Activated CD8-positive, alpha-beta memory T cell treated with anti-CD3 and anti-CD28 coated beads, Interleukin-2, amount 50 U/mL, for 24 hours (primary cell): ENCODE measurements at regions not wholly inside any gene's neighbourhood (a gene's known extent, or its start where the extent isn't known, plus 50 kb on each side); places are given as distances from the start of the nearest gene placed in this dataset.

Experiments
- DNase-seq: peaks from one replicate; pipeline ENCODE4 v3.0.0-alpha.2; 2020; ENCODE audit errors: extremely low read depth

DNA sequence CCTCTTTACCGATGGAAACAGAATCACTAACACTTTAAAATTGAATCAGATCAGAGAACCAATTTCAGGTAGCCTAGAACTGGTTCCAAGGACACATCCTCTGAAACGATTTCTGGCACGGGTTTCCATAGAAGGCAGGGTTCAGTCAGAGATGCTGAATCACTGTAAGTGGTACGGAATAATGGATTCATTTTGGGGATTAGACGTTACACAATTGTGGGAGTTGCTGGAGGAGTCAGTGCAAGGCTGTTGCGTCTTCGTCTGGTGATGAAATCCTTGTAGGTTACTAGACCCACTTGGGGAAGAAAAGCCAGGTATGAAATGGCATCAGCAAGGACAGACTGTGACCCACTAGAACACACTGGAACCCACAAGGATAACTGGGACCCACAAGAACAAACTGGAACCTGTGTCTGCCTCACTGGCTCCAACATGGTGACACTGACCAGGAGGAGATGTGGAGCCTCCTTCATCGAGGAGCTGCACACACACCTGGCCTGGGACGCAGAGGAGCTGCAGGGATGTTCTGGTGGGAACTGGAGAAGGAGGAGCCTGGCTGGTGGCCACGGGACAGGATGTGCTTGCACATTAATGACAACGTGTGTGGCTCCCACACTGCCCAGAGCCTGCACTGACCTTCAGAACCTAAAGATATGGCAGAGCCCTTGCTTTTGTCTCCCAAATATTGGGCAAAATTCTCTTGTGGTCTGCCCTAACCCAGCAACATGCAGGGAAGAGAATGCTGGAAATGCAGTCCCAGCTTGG is 105.1 kb downstream of the TRAPPC11 start:
- DNase-seq: no peak

- no peak for DNase-seq
These were observed 106.3 kb downstream of the TRAPPC11 start for GRCh38 chr4:183765251-183765911.

DNA sequence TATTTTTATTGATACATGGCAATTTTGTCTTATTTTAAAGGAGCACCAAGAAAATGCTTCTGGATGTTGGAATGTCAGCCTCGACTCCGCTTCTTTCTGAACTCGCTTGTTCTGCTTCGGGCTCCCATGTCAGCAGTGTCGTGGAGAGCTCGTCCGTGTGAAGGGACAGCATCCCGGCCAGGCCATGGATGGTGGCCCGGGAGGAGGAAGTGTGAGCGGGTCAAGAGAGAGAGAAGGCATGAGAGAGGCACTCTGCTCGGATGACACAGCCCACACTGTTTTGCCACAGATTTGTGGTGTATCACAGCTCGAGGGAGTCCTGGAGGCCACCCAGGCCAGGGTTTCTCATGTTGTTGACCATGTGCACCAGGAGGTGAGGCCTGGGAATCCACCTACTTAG is 107.0 kb downstream of the TRAPPC11 start:
- no peak for DNase-seq

DNA sequence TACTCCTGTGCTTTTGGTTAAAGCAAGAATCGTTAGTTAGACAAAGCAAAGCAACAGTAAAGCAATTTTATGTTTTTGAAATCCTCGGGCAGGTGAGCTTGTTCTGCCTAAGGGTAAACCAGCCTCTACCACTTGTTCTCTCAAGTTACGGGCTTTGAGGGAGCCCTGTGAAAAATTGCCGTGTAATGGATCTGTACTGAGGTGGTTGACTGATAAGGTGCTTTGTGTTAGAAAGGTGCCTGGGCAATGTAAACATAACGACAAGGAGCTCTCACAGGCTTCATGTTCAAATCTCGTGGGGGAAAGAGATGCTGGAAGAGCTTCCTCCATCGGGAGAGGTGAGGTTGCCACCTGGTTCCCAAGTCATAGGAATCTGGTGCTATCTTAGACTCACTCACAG is 111.8 kb downstream of the TRAPPC11 start:
- no peak for DNase-seq

DNA sequence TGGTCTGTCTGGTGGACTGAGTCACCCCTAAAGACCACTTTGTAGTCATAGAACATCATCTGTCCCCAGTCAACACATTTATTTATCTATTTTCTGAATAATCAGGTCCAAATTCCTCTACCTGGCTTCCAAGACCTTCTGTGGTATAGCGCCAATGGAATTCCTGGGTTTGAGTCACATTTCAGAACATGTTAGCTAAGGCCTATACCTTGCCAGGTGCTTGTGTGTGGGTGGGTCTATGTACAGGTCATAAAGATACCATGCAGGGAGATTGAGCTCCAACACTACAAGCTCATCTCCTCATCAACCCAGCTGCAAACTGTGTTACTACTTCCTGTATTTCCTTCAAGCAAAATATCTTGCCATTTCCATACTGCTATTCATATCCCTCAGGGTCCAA is 113.3 kb downstream of the TRAPPC11 start:
- no peak for DNase-seq

DNA sequence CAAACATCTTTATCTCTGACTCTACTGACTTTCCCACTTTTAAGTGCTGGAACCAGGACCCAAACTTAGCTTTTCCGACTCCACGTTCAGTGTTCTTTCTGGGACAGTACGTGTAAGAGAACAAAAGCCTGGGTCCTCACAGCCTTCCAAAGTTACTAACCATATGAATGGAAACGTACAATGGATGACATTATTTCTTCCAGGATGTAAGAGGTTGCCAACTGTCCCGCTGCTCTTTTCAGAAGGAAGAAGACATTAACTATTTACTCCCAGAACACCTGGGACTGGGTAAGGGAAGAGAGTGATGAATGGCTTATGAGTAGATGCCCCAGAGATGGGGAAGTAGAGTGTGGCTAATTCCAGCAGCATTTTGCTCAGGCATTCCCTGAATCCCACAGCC is 114.7 kb downstream of the TRAPPC11 start:
- DNase-seq: no peak

GRCh38 chr4:183783306-183783705 is 121.8 kb upstream of the STOX2 start:
- DNase-seq: no peak

DNA sequence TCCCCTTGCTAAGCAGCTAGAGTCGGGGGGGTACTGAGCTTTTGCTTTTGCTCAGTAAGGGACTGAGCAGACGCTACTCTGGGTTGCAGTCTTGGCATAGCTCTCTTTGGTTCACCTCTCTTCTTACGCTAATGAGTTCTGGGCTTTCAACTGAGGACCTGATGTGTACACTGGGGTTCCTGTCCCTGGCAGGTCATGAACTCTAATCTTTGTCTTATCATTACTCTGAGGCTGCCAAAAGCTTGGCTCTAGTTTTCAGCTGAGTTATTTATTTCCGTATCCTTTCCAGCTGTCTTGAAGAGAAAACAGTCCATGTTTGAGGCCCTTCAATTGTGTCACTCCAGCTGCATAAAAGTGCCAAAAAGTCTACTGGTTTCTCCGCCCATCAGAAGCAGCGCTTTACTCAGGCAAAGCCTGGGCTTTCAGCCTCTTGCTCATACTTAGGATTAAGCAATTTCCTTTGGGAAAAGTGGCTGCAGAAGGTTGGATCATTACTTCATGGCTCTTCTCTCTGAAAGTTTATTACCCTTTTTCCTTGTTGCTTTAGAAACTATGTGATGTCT is 121.0 kb upstream of the STOX2 start:
- DNase-seq: no peak

- no peak for DNase-seq
These were observed 116.7 kb upstream of the STOX2 start for GRCh38 chr4:183788308-183788905.

GRCh38 chr4:183789657-183790056 is 115.5 kb upstream of the STOX2 start:
- DNase-seq: no peak

GRCh38 chr4:183790661-183791060 is 114.4 kb upstream of the STOX2 start:
- no peak for DNase-seq

DNA sequence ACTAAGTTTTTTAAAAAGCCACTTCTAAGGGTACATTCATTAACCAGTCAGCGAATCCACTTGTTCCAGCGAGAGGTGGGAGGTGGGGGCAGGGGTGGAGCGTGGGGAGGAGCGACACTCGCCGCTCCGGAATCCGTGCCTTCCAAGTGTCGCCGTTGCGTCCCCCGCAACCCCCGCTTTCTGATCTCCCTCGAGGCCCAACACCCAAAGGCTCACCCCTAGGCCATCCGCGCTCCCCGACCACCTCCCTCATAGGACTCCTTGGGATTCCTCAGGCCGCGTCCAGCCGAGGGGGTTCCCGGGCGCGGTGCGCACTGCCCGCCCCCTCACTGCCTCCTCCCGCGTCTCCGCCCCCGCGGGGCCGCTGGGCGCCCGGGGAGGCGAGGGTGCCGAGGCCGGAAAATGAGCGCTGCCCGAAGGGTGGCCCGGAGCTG is 108.1 kb upstream of the STOX2 start:
- DNase-seq: no peak

DNA sequence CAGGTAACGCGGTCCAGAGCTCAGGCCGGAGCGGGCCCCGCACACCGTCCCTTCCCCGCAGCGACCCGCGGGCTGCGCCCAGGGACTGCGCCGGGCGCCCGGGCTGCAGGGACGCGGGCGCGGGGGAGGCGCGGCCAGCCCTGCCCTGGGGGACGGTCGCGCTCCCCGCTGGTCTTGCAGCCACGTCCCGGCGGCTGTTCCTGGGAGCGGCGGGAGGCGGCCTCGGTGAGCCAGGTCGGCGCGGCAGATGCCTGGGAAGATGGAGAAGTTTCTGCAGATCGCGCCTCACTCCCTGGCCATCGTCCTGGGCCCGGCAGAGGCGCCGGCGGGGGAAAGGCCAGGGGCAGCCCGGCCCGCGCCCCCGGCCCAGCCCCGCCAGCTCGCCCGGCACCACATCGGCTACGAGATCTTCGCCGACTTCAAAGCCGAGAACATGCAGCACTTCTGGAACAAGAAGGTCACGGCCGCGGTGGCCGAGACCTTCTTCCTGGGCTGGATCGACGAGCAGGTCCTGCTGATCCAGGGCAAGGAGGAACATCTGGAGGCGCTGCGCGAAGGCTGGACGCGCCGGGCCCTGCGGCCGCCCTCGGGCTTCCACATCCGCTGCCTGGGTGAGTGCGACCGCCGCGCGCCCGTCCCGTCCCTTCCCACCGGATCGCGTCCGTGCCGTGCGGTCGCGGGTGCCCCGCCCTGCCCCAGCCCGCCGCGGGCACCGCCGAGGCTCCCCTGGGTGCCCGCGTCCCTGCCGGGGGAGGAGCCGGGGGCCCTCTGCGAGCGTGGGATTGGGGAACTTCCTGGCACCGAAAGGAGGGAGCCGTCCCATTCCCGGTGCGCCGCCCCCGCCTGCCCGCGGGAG is 107.4 kb upstream of the STOX2 start:
- DNase-seq: no peak

DNA sequence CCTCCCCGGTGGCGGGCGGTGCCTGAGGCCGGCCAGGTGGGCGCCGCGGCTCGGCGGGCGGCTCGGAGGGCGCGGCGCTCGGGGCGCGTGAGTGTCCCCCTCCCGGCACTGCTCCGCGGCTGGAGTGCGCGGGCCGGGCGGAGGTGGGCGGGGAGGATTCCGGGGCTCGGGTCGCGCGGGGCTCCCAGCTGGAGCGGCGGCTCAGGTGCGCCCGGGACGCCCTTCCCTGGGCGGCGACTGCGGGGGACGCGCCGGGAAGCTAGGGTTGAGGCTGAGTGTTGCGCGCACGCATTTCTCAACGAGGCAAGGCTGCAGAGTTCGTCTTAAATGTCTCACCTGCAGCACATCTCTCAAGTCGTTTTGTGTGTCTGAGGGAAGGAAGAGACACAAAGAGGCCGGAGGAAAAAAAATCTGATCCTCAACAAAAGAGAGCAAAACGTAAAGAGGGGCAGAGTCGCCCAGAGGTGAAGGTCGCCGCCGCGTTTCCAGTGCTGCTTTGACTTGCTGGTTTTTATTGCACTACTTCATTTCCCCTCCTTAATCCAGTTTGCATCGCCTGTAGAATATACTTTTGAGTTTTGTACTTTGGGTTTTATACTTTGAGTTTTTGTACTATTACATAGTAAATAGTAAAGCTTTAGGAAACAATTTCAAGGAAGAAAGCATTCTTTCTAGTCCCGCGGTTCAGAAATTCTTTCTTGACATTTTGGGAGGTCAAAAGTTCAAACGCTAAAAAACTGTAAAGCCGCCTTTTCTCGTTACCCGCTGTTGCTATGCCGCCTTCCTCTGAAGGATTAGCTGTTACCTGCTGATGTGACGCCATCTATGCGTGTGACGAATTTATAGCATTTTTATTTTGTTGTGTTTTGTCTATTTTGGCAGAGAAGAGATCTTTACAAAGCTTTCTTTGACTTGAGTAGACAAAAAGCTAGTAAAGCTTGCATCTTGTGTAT is 106.5 kb upstream of the STOX2 start:
- no peak for DNase-seq

GRCh38 chr4:183801457-183802165 is 103.5 kb upstream of the STOX2 start:
- DNase-seq: no peak

GRCh38 chr4:183806341-183806740 is 98.8 kb upstream of the STOX2 start:
- DNase-seq: no peak

DNA sequence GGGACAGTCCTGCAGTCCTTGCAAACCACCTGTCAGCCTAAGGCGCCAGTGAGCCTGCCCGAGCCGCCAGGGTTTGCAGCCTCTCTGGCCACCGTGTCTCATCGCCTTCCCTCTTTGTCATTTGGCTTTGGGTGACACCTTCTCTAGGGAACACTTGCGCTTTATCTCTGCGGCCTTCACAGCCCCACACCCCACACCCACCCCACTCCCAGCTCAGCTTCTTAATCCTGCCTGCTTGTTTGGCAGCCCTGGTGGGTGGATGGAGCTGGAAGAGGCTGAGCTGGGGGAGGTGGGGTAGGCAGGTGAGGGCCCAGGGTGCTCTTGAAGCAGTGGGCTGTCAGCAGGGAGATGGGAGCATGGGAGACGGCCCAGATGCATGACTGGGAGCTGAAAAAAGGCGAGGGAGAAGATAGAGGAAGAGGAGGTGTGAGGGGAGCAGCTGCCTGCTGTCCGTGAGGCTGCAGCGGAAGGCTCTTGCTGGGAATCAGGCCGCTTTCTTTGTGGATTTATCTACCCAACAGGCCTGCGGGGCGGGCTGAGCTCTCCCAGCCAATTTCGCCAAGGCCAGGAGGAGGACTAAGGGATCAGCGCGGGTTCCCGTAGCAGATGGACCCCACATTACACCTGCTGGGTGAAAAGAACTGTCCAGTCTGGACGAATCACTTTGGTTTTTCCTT is 97.5 kb upstream of the STOX2 start:
- no peak for DNase-seq

- no peak for DNase-seq
These were observed 97.0 kb upstream of the STOX2 start for GRCh38 chr4:183808097-183808456.

DNA sequence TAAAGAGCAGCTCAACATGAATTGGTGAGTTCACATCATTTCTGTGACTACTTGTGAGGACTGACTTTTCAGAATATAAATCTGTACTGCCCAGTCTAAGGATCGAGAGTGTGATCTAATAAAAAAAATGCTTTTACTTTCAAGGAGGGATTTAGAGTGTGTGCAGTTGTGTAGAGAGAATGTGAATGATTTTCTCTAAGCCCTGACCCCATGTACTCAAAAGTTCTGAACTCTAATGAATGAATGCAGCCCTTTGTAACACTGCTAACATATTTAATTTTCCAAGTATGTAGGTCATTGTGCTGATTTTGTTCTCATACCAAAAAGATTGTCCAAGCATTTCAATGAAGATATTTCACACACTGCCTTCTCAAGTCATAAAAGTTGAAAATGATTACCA is 92.5 kb upstream of the STOX2 start:
- no peak for DNase-seq

- no peak for DNase-seq
These were observed 90.6 kb upstream of the STOX2 start for GRCh38 chr4:183814461-183814860.
